Kasumi-1 (cell line): ENCODE measurements at regions not wholly inside any gene's neighbourhood (a gene's known extent, or its start where the extent isn't known, plus 50 kb on each side); places are given as distances from the start of the nearest gene placed in this dataset.
"Not testable (repeated sequence)": the region's sequence is repeated elsewhere in the genome, so short reads cannot be mapped to it uniquely, and the experiment has no call there.

Experiments used
- DNase-seq, 2 experiments: peaks; one replicate each; lab custom pipeline; 2025; lab: John Stamatoyannopoulos, UW

- not testable (repeated sequence) for DNase-seq
Observed at GRCh38 chr1:59217439-59217838, 79.5 kb upstream of the FGGY start.

- no peak for DNase-seq
Observed at GRCh38 chr1:59218521-59219236, 78.2 kb upstream of the FGGY start.

- DNase-seq, result no peak
Observed at GRCh38 chr1:59219916-59220315, 77.0 kb upstream of the FGGY start.

GRCh38 chr1:59220356-59220755, 76.5 kb upstream of the FGGY start:
- peak; percentile 28 to 30 for DNase-seq

- DNase-seq, result no peak
Observed at GRCh38 chr1:59223198-59223597, 73.7 kb upstream of the FGGY start.

- no peak for DNase-seq
Observed at GRCh38 chr1:59223989-59224634, 72.8 kb upstream of the FGGY start.

- DNase-seq, result no peak
Observed at GRCh38 chr1:59225594-59226316, 71.1 kb upstream of the FGGY start.

- DNase-seq, result no peak
Observed at GRCh38 chr1:59229138-59229537, 67.8 kb upstream of the FGGY start.

GRCh38 chr1:59230622-59231021, 66.3 kb upstream of the FGGY start:
- DNase-seq, result no peak

GRCh38 chr1:59232216-59232615, 64.7 kb upstream of the FGGY start:
- no peak for DNase-seq

- no peak for DNase-seq
Observed at GRCh38 chr1:59233444-59233843, 63.5 kb upstream of the FGGY start.

GRCh38 chr1:59236721-59237545, 60.0 kb upstream of the FGGY start:
- no peak for DNase-seq

- DNase-seq, result no peak
Observed at GRCh38 chr1:59237900-59238299, 59.0 kb upstream of the FGGY start.

GRCh38 chr1:59238333-59238934, 58.5 kb upstream of the FGGY start:
- DNase-seq, result no peak

GRCh38 chr1:59238993-59239392, 57.9 kb upstream of the FGGY start:
- DNase-seq, result no peak

- DNase-seq, result no peak
Observed at GRCh38 chr1:59241909-59242308, 55.0 kb upstream of the FGGY start.

- no peak for DNase-seq
Observed at GRCh38 chr1:59242370-59242769, 54.5 kb upstream of the FGGY start.

GRCh38 chr1:59243550-59243949, 53.3 kb upstream of the FGGY start:
- no peak for DNase-seq

GRCh38 chr1:59243978-59244377, 52.9 kb upstream of the FGGY start:
- no peak for DNase-seq

- DNase-seq, result no peak
Observed at GRCh38 chr1:59244891-59245290, 52.0 kb upstream of the FGGY start.
